OCI-LY7 (cell line): ENCODE measurements at regions not wholly inside any gene's neighbourhood (a gene's known extent, or its start where the extent isn't known, plus 50 kb on each side); places are given as distances from the start of the nearest gene placed in this dataset.

ENCODE experiments used
- BruUV-seq: library from RNA; stranded (reverse); fragments of 400-500 nt; replicated peaks from 2 replicates; lab custom pipeline; 2021; lab: Mats Ljungman, UMichigan
- CTCF ChIA-PET: fragments of 300-600 bp; sonication (Branson Sonifier 250); formaldehyde crosslinking; loops from one replicate; lab custom pipeline; 2022; ENCODE audit warnings: antibody characterized with exemption; ENCODE audit not compliant: unreplicated experiment; lab: Charles Lee
- POLR2A ChIA-PET: fragments of 300-600 bp; sonication (Branson Sonifier 250); formaldehyde crosslinking; loops from one replicate; lab custom pipeline; 2022; ENCODE audit warnings: antibody characterized with exemption; lab: Charles Lee
- DNase-seq: peaks from one replicate; pipeline ENCODE4 v3.0.0-alpha.2; 2015; ENCODE audit warnings: low spot score
- H2AFZ ChIP-seq: fragments of 200-600 bp; sonication (generic), shearing (Covaris generic); 2 replicates; pipeline ENCODE4 v1.6.1; 2014; ENCODE audit warnings: mild to moderate bottlenecking, antibody characterized with exemption, low read length, moderate library complexity
- H3K27ac ChIP-seq: fragments of 200-600 bp; sonication (generic); 2 replicates; pipeline ENCODE4 v1.5.1; 2014; ENCODE audit warnings: mixed run types, low read depth, mild to moderate bottlenecking, moderate library complexity, low read length, inconsistent platforms; ENCODE audit not compliant: poor library complexity, severe bottlenecking
- H3K36me3 ChIP-seq: fragments of 200-600 bp; sonication (generic); 2 replicates; pipeline ENCODE4 v1.6.1; 2014; ENCODE audit warnings: mild to moderate bottlenecking, antibody characterized with exemption, low read length, moderate library complexity, mixed read lengths; ENCODE audit not compliant: insufficient read depth
- H3K4me1 ChIP-seq: fragments of 200-600 bp; sonication (generic); 2 replicates; pipeline ENCODE4 v1.5.1; 2014; ENCODE audit warnings: mild to moderate bottlenecking, low read length; ENCODE audit not compliant: insufficient read depth, poor library complexity, severe bottlenecking
- H3K4me2 ChIP-seq: fragments of 200-600 bp; sonication (generic); 2 replicates; pipeline ENCODE4 v1.6.1; 2014; ENCODE audit warnings: mild to moderate bottlenecking, low read length
- H3K4me3 ChIP-seq: fragments of 200-600 bp; sonication (generic); 2 replicates; pipeline ENCODE4 v1.5.1; 2014; ENCODE audit warnings: mild to moderate bottlenecking, low read depth, low read length; ENCODE audit not compliant: poor library complexity, severe bottlenecking
- H3K79me2 ChIP-seq: fragments of 200-600 bp; sonication (generic); 2 replicates; pipeline ENCODE4 v1.6.1; 2016; ENCODE audit warnings: low read depth, mild to moderate bottlenecking, low read length, moderate library complexity, mixed read lengths; ENCODE audit not compliant: insufficient read depth
- H3K9me2 ChIP-seq: fragments of 200-600 bp; sonication (generic); 2 replicates; pipeline ENCODE4 v1.6.1; 2016; ENCODE audit warnings: mild to moderate bottlenecking, low read length, mixed read lengths; ENCODE audit not compliant: insufficient read depth
- H3K9me3 ChIP-seq: fragments of 200-600 bp; sonication (generic); 2 replicates; pipeline ENCODE4 v1.6.1; 2014; ENCODE audit warnings: mild to moderate bottlenecking, mixed run types, low read length, mixed read lengths
- H4K20me1 ChIP-seq: fragments of 200-600 bp; sonication (generic); 2 replicates; pipeline ENCODE4 v1.6.1; 2014; ENCODE audit warnings: mild to moderate bottlenecking, antibody characterized with exemption, low read length, moderate library complexity, mixed read lengths; ENCODE audit not compliant: insufficient read depth
- CTCF ChIP-seq: fragments of 200-600 bp; sonication (generic); conservative IDR thresholded peaks from 2 replicates; pipeline ENCODE4 v1.5.1; 2014; ENCODE audit warnings: mild to moderate bottlenecking, antibody characterized with exemption, low read length, moderate library complexity, mixed read lengths
- EZH2phosphoT487 ChIP-seq: fragments of 200-600 bp; sonication (generic); IDR thresholded peaks from 2 replicates; pipeline ENCODE4 v1.6.1; 2018; ENCODE audit warnings: low read depth, borderline replicate concordance, mild to moderate bottlenecking, mixed run types, antibody characterized with exemption, low read length, moderate library complexity, mixed read lengths
- intact Hi-C: fragments of 100-400 bp; cut with micrococcal nuclease; formaldehyde crosslinking; loops from one replicate; pipeline ENCODE4 v1.10.0; 2022; ENCODE audit not compliant: unreplicated experiment

- ChIA-PET CTCF (no interaction called here), POLR2A (no interaction called here)
- H3K4me3 ChIP-seq, result no peak overlapping the region
- H3K9me3 ChIP-seq, result no peaks in the 10 kb centered on the region
- no peaks in the 10 kb centered on the region for H3K36me3 ChIP-seq
- no peak overlapping the region for H3K27ac ChIP-seq
- no TSS peak for BruUV-seq
- no peak overlapping the region for H3K4me2 ChIP-seq
- no peaks in the 10 kb centered on the region for H3K9me2 ChIP-seq
- TF ChIP-seq EZH2phosphoT487 (no peak), CTCF (no peak)
- intact Hi-C loops, result no loop called here
- H3K79me2 ChIP-seq, result no peaks in the 10 kb centered on the region
- H4K20me1 ChIP-seq, result no peaks in the 10 kb centered on the region
- H2AFZ ChIP-seq, result no peak overlapping the region
- no peak for DNase-seq
- H3K4me1 ChIP-seq, result no peaks in the 10 kb centered on the region
These were observed 212.7 kb upstream of the PIK3R1 start for GRCh38 chr5:68002836-68003235.

- POLR2A ChIA-PET, result no interaction called here
These were observed 214.8 kb upstream of the PIK3R1 start for GRCh38 chr5:68000805-68001204.

GRCh38 chr5:67999391-67999790 is 216.2 kb upstream of the PIK3R1 start:
- H3K4me3 ChIP-seq, result no peak overlapping the region
- no peak overlapping the region for H3K27ac ChIP-seq
- H3K36me3 ChIP-seq, result no peaks in the 10 kb centered on the region
- no peaks in the 10 kb centered on the region for H3K4me1 ChIP-seq
- DNase-seq, result no peak
- ChIA-PET POLR2A (no interaction called here), CTCF (no interaction called here)
- H3K9me3 ChIP-seq, result no peaks in the 10 kb centered on the region
- H3K4me2 ChIP-seq, result no peak overlapping the region
- H4K20me1 ChIP-seq, result no peaks in the 10 kb centered on the region
- no peak for TF ChIP-seq EZH2phosphoT487
- no peak for TF ChIP-seq CTCF
- intact Hi-C loops, result no loop called here
- H3K9me2 ChIP-seq, result no peaks in the 10 kb centered on the region
- H3K79me2 ChIP-seq, result no peaks in the 10 kb centered on the region
- H2AFZ ChIP-seq, result no peak overlapping the region
- BruUV-seq, result no TSS peak

More at GRCh38 chr5:68000805-68001204, 214.8 kb upstream of the PIK3R1 start:
- Histone ChIP-seq H3K79me2 (no peaks in the 10 kb centered on the region), H3K4me1 (no peaks in the 10 kb centered on the region), H3K27ac (no peak overlapping the region), H2AFZ (no peak overlapping the region), H3K9me3 (no peaks in the 10 kb centered on the region), H3K9me2 (no peaks in the 10 kb centered on the region), H3K4me2 (no peak overlapping the region), H3K4me3 (no peak overlapping the region), H4K20me1 (no peaks in the 10 kb centered on the region), H3K36me3 (no peaks in the 10 kb centered on the region)
- intact Hi-C loops, result no loop called here
- CTCF ChIA-PET, result no interaction called here
- no TSS peak for BruUV-seq
- no peak for TF ChIP-seq CTCF
- no peak for TF ChIP-seq EZH2phosphoT487
- DNase-seq, result no peak
